HG03039 (cell line): ENCODE measurements at regions not wholly inside any gene's neighbourhood (a gene's known extent, or its start where the extent isn't known, plus 50 kb on each side); places are given as distances from the start of the nearest gene placed in this dataset.

Source experiments
- ATAC-seq: cut with Tn5 transposase; IDR thresholded peaks from one replicate; pipeline ENCODE4 v1.9.1; 2021; ENCODE audit warnings: mild to moderate bottlenecking, moderate library complexity; ENCODE audit not compliant: unreplicated experiment

GRCh38 chr21:27225940-27226339, 259.1 kb upstream of the ADAMTS5 start:
- ATAC-seq: no peak

DNA sequence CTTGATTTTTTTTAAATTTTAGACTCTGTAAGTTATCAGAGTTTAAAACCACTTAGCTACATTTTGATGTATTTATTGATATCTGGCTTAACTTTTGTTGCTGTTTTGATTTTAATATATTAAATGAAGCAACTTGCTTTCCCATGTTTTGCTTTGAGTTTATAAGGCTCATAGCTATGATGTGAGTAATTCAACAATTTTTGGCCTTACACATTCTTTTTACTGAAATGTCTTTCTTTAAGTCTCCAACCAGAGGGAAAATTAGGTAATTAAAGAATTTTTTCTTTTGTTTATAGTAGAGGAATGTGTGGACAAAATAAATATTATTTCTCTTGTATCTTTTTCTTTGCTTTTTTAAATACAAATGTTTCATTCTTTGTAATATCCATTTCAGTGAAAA, 258.3 kb upstream of the ADAMTS5 start:
- ATAC-seq: no peak

DNA sequence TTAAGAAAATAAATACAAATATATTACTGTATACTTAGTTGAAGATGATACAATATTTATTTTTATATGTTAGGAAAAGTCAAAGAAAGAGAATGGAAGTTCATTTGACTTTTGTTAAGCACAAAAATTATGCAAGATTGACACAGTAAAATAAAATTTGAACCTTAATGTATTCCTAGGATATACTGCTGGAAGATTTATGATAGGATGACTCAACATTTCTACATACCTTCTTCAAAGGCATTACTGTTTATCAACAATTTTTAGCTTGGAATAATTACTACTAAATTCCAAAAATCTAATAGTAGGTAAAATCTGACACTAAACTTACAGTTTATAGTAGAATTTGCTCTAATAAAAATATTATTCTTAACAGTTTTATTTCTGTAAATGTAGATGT, 257.3 kb upstream of the ADAMTS5 start:
- no peak for ATAC-seq

DNA sequence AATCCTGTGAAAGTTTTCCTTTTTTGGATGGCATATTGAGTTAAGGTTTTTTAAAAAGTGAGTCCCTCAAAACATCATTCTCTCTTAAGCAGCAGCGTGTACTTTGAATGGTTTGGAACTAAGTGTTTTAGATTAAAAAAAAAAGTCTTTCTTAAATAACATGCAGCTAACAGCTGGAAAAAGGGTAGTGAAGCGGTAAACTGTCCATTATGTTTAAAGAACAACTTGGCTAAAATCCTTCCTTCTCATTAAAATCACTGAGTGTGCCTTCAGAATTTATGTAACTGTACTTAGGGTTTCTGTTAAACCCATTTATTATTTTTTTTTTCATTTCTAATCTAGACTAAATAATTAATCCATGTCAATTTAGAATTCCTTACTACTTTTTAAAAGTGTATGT, 254.2 kb upstream of the ADAMTS5 start:
- ATAC-seq: no peak

- ATAC-seq: no peak
Observed at GRCh38 chr21:27220416-27220815, 253.5 kb upstream of the ADAMTS5 start.

DNA sequence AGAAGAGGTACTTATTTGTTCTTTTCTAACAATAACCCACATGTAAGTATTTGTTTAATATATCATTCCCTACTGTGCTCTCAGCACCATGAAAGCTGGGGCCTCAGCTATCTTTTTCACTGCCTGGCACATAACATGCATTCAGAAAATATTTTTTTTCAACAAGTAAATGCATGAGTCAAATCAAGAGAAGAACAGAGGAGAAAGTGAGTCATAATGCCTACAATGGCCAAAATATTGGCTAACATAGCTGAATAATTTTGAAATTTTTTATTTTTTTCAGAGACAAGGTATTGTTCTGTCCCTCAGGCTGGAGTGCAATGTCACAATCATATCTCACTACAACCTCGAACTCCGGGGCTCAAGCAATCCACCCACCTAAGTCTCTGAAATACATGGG, 252.2 kb upstream of the ADAMTS5 start:
- no peak for ATAC-seq

GRCh38 chr21:27213303-27213702, 246.4 kb upstream of the ADAMTS5 start:
- no peak for ATAC-seq

GRCh38 chr21:27212441-27212840, 245.6 kb upstream of the ADAMTS5 start:
- ATAC-seq: no peak

DNA sequence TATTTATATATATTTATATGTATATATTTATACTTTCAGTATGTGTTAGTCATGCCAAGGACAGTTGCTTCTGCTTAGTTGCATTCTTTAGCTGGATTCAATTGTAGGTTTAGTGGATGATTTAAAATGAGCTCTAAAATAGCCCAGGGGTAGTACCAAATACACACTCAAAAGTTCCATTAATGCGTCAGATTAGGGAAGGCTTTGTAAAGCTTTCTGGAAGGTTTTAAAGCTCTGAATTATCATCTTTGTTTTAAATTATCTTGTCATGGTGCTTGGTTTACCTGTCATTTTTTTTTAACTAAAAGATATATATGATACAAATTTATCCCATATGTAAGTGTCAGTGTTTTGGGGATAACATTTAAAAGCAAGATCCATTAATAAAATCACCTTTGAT, 242.7 kb upstream of the ADAMTS5 start:
- ATAC-seq: no peak

GRCh38 chr21:27206368-27206982, 239.6 kb upstream of the ADAMTS5 start:
- no peak for ATAC-seq

DNA sequence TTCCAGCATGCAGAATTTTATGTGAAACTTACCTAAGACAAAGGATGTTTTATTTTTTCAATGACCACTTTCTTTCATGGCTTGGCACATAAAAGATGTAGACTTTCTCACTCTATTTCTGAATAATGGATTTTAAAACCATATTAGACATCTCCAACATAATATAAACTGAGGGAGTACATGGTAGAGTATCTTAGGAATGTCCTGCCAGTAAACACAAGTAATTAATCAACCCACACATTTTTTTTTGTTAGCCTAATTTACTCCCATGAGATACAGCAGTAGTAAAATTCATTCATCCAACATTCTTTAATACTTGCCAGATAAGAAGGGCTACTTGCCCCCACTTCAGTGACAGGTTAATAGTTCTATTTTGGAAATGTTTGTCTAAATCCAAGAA, 235.4 kb upstream of the ADAMTS5 start:
- no peak for ATAC-seq

GRCh38 chr21:27201197-27201596, 234.3 kb upstream of the ADAMTS5 start:
- no peak for ATAC-seq

DNA sequence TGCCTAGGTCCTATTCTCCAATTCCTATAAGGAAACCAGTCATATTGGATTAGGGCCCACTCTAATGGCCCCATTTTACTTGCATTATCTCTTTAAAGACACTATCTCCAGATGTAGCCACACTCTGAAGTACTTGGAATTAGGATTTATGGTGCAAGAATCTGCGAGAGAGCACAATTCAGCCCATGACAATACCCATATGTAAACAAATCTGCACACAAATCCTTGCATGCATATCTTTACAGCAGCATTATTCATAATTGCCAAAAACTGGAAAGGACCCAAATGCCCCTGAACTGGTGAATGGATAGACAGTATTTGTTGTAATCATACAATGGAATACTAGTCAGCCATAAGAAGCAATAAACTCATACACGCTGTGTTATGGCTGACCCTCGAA, 229.8 kb upstream of the ADAMTS5 start:
- ATAC-seq: no peak

- no peak for ATAC-seq
Observed at GRCh38 chr21:27192281-27192949, 225.5 kb upstream of the ADAMTS5 start.

GRCh38 chr21:27190601-27191000, 223.7 kb upstream of the ADAMTS5 start:
- no peak for ATAC-seq

DNA sequence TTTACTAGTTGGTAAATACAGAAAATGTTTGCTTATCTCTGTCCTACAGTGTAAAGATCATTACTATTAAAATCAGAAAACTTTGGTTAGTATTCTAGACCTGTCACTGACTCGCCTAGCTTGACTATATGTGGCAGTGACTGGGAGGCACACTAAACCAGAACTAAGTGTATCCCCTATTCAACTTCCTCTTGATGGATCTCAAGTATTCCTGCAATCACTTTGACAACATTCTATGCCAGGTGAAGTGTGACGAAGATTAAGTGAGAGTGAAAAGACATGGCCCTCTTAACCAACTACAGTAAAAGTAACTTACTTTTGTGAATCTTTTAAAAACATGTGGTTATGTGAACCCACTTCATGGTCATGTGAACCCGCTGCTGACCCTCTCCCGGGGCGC, 223.0 kb upstream of the ADAMTS5 start:
- ATAC-seq: no peak

DNA sequence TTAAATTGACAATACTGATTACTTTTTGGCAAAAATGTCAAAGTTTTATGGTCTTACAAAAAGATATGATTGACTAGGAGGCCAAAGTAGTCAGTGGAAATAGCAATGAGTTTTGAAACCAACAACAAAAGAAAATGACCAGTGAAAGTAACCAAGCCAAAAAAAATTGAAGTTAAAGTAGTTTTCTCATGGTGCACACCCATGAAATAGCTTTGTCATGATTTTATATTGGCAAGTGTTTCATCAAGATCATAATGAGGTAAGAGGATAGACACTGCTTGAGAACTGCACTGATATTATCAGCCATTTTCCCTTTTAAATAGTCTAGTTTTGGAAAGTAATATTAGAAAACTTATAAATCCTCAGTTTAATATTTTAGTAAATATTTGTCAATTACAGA, 206.2 kb upstream of the ADAMTS5 start:
- no peak for ATAC-seq

GRCh38 chr21:27171707-27172106, 204.8 kb upstream of the ADAMTS5 start:
- ATAC-seq: no peak

DNA sequence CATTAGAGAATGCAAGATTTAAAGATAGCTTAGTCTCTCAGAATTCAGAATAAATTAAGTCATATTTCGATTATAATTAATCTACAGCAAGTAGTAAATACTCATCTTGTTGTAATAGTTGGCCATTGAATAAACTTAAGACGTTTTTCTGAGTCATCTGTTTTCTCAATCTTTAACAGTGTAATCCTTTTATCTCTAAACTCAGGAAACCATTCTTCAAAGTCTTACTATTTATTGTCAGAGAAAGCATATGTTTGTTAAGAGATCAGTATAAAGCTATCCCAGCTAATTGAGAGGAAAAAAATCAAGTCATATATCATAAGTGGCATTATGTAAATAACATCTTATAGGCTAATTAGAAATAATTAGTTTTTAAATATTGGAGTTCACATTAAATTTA, 201.2 kb upstream of the ADAMTS5 start:
- no peak for ATAC-seq

GRCh38 chr21:27164208-27165177, 197.6 kb upstream of the ADAMTS5 start:
- no peak for ATAC-seq

DNA sequence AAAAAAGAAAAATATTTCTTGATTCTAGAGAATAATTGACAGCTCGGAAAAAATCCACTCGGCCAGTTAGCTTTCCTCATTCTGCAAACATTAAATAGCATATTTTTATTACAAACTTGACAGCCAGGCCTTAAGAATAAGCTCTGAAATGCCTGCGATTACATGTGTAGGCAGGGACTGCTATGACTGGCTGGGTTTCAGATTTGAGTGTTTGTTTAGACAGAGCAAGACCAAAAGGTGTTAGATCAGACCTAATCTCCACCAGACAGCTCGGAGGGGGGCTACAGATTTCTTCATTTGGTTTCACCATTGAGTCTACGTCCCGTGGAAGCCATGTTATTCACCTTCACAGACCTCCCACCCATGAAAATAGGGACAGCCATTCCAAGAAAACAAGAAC, 192.1 kb upstream of the ADAMTS5 start:
- no peak for ATAC-seq

- no peak for ATAC-seq
Observed at GRCh38 chr21:27157097-27157496, 190.2 kb upstream of the ADAMTS5 start.
